CD14-positive monocyte (primary cell): ENCODE measurements at regions not wholly inside any gene's neighbourhood (a gene's known extent, or its start where the extent isn't known, plus 50 kb on each side); places are given as distances from the start of the nearest gene placed in this dataset.
"Not testable (repeated sequence)": the region's sequence is repeated elsewhere in the genome, so short reads cannot be mapped to it uniquely, and the experiment has no call there.

ENCODE experiments used
- DNase-seq, 3 donors: peaks; one replicate each; pipeline ENCODE4 v3.0.0-alpha.2; 2011 to 2022
- H2AFZ ChIP-seq: 2 replicates; pipeline ENCODE4 v1.6.0; 2012; ENCODE audit warnings: mild to moderate bottlenecking, low read depth, low read length, inconsistent platforms; ENCODE audit not compliant: insufficient read depth, poor library complexity, severe bottlenecking
- H3K27ac ChIP-seq, 2 donors: 1 replicate in 1 of 2; 2 replicates in 1 of 2; pipeline ENCODE4 v1.5.1; 2012 to 2013; ENCODE audit warnings: low read length in 2 of 2, control low read depth in 1 of 2, inconsistent platforms in 1 of 2, low read depth in 1 of 2, mild to moderate bottlenecking in 1 of 2
- H3K27me3 ChIP-seq, 2 donors: one replicate each; pipeline versions ENCODE4 v1.6.0 to v1.6.1; 2011 to 2013; ENCODE audit warnings: low read length in 2 of 2; ENCODE audit not compliant: control insufficient read depth in 2 of 2, insufficient read depth in 2 of 2
- H3K36me3 ChIP-seq, 2 donors: replicated peaks in 1 of 2; 1 replicate in 1 of 2; 2 replicates in 1 of 2; pipeline versions ENCODE4 v1.5.1 to v1.6.1; 2012 to 2013; ENCODE audit warnings: low read length in 2 of 2, control low read depth in 1 of 2, inconsistent platforms in 1 of 2, mild to moderate bottlenecking in 1 of 2; ENCODE audit not compliant: insufficient read depth in 2 of 2, control insufficient read depth in 1 of 2
- H3K4me1 ChIP-seq, 2 donors: 1 replicate in 1 of 2; 2 replicates in 1 of 2; pipeline versions ENCODE4 v1.5.1 to v1.6.1; 2012 to 2013; ENCODE audit warnings: low read length in 2 of 2, control low read depth in 1 of 2, inconsistent platforms in 1 of 2, mild to moderate bottlenecking in 1 of 2, moderate library complexity in 1 of 2; ENCODE audit not compliant: insufficient read depth in 2 of 2, control insufficient read depth in 1 of 2
- H3K4me2 ChIP-seq: replicated peaks from 2 replicates; pipeline ENCODE3; 2012; ENCODE audit warnings: low read length, moderate library complexity, mild to moderate bottlenecking; ENCODE audit not compliant: poor library complexity, severe bottlenecking; ENCODE audit errors: extremely low read depth
- H3K4me3 ChIP-seq, 3 experiments: fragments of 200-600 bp in 1 of 3; sonication (generic) in 1 of 3; replicated peaks in 1 of 3; 1 replicate in 2 of 3; 2 replicates in 1 of 3; pipeline ENCODE4 v1.5.1; 2011 to 2013; ENCODE audit warnings: low read length in 3 of 3, mild to moderate bottlenecking in 3 of 3, control low read depth in 2 of 3, low read depth in 2 of 3, inconsistent platforms in 1 of 3, moderate library complexity in 1 of 3
- H3K79me2 ChIP-seq: 2 replicates; pipeline ENCODE4 v1.6.0; 2012; ENCODE audit warnings: mild to moderate bottlenecking, control low read depth, inconsistent platforms, low read length, moderate library complexity; ENCODE audit not compliant: insufficient read depth
- H3K9ac ChIP-seq: 2 replicates; pipeline ENCODE4 v1.6.0; 2017; ENCODE audit warnings: low read length, mild to moderate bottlenecking; ENCODE audit not compliant: insufficient read depth, poor library complexity, severe bottlenecking
- H3K9me3 ChIP-seq, 2 donors: replicated peaks in 1 of 2; 1 replicate in 1 of 2; 2 replicates in 1 of 2; pipeline versions ENCODE4 v1.5.1 to v1.6.1; 2012 to 2013; ENCODE audit warnings: low read length in 2 of 2, control low read depth in 1 of 2; ENCODE audit not compliant: control insufficient read depth in 1 of 2, insufficient read depth in 1 of 2
- H4K20me1 ChIP-seq: 2 replicates; pipeline ENCODE4 v1.6.0; 2012; ENCODE audit warnings: mild to moderate bottlenecking, low read length, control low read depth, moderate library complexity; ENCODE audit not compliant: insufficient read depth
- H3K27ac Mint-ChIP-seq, 7 donors: one replicate each; pipeline ENCODE4 v1.8.0; 2020; ENCODE audit warnings: mild to moderate bottlenecking in 7 of 7, mixed read lengths in 7 of 7, moderate library complexity in 6 of 7, inconsistent platforms in 2 of 7
- H3K27me3 Mint-ChIP-seq, 3 donors: one replicate each; pipeline ENCODE4 v1.8.0; 2021 to 2022; ENCODE audit warnings: low read depth in 3 of 3, mild to moderate bottlenecking in 3 of 3, mixed read lengths in 3 of 3, moderate library complexity in 3 of 3, inconsistent platforms in 1 of 3
- H3K36me3 Mint-ChIP-seq, 2 donors: one replicate each; pipeline ENCODE4 v1.8.0; 2020; ENCODE audit warnings: mixed read lengths in 2 of 2, inconsistent platforms in 1 of 2, mild to moderate bottlenecking in 1 of 2
- H3K4me1 Mint-ChIP-seq: one replicate; pipeline ENCODE4 v1.8.0; 2020; ENCODE audit warnings: mild to moderate bottlenecking, mixed read lengths
- H3K4me3 Mint-ChIP-seq, 2 donors: one replicate each; pipeline ENCODE4 v1.8.0; 2020; ENCODE audit warnings: mild to moderate bottlenecking in 2 of 2, mixed read lengths in 2 of 2, moderate library complexity in 1 of 2
- H3K9me3 Mint-ChIP-seq, 7 donors: one replicate each; pipeline ENCODE4 v1.8.0; 2020 to 2022; ENCODE audit warnings: mixed read lengths in 7 of 7, mild to moderate bottlenecking in 6 of 7, moderate library complexity in 6 of 7, inconsistent platforms in 2 of 7
- WGBS: methylation state at CpG from one replicate; pipeline ENCODE4 v1.1.5; 2013; ENCODE audit warnings: missing lambda C conversion rate; ENCODE audit not compliant: insufficient coverage; 5-methylcytosine and 5-hydroxymethylcytosine counted together
- intact Hi-C, 2 donors: fragments of 100-400 bp; cut with micrococcal nuclease; formaldehyde crosslinking; loops; one replicate each; pipeline versions ENCODE4 v1.15.0 to v1.15.1; 2023
- TF ChIP-seq, protein P1 (sequence below): fragments of 200-600 bp; IDR thresholded peaks from one replicate; pipeline ENCODE4 v1.8.0; 2022; ENCODE audit warnings: antibody characterized with exemption, mild to moderate bottlenecking

DNA sequence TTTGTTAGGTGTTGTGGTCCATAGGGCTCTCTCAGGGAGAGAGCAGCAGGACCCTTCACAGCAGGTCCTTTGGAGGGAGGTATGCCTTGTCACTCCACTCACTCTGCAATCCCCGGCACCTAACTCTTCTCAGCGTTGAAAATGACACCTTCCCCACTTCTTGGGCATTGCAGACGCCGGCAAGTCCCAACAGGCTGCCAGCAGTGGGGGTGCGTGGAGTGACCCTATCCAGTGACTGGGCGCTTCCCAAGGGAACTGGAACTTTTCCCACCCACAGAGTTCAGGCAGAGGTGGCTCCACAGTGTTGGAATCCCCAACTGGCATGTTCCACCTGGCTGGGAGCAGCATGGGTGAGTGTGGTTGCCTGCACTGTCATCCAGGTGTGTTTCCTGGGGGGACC, 705.1 kb upstream of the FRG1 start:
- H4K20me1 ChIP-seq = no peaks in the 10 kb centered on the region
- intact Hi-C loops = no loop called here
- Mint-ChIP-seq H3K4me1 (no peaks in the 10 kb centered on the region), H3K27me3 (peaks cover 0 to 3% (median 0%) of the 10 kb centered on the region in 3 donors), H3K9me3 (peaks cover 7 to 21% (median 14%) of the 10 kb centered on the region in 7 donors), H3K36me3 (no peaks in the 10 kb centered on the region), H3K4me3 (no peak overlapping the region), H3K27ac (no peak overlapping the region)
- no peak overlapping the region for H3K4me2 ChIP-seq
- H3K36me3 ChIP-seq = no peaks in the 10 kb centered on the region
- TF ChIP-seq, protein P1, sequence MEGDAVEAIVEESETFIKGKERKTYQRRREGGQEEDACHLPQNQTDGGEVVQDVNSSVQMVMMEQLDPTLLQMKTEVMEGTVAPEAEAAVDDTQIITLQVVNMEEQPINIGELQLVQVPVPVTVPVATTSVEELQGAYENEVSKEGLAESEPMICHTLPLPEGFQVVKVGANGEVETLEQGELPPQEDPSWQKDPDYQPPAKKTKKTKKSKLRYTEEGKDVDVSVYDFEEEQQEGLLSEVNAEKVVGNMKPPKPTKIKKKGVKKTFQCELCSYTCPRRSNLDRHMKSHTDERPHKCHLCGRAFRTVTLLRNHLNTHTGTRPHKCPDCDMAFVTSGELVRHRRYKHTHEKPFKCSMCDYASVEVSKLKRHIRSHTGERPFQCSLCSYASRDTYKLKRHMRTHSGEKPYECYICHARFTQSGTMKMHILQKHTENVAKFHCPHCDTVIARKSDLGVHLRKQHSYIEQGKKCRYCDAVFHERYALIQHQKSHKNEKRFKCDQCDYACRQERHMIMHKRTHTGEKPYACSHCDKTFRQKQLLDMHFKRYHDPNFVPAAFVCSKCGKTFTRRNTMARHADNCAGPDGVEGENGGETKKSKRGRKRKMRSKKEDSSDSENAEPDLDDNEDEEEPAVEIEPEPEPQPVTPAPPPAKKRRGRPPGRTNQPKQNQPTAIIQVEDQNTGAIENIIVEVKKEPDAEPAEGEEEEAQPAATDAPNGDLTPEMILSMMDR = no peak
- 90% methylated on average over 5 of the region's 6 CpGs for WGBS
- no peak for DNase-seq
- H3K4me3 ChIP-seq = no peak overlapping the region
- H2AFZ ChIP-seq = no peak overlapping the region
- no peaks in the 10 kb centered on the region for H3K27me3 ChIP-seq
- H3K9me3 ChIP-seq = peaks cover 18 to 26% of the 10 kb centered on the region in 2 donors
- no peaks in the 10 kb centered on the region for H3K4me1 ChIP-seq
- H3K79me2 ChIP-seq = no peaks in the 10 kb centered on the region
- H3K9ac ChIP-seq = no peak overlapping the region
- no peak overlapping the region for H3K27ac ChIP-seq

DNA sequence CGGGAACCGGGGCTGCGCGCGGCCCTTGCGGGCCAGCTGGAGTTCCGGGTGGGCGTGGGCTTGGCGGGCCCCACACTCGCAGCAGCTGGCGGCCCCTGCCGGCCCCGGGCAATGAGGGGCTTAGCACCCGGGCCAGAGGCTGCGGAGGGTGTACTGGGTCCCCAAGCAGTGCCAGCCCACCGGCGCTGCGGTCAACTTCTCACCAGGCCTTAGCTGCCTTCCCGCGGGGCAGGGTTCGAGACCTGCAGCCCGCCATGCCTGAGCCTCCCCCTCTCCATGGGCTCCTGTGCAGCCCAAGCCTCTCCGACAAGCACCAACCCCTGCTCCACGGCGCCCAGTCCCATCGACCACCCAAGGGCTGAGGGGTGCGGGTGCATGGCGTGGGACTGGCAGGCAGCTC, 704.4 kb upstream of the FRG1 start:
- H3K9me3 ChIP-seq = peaks cover 18 to 26% of the 10 kb centered on the region in 2 donors
- H3K36me3 Mint-ChIP-seq, H3K4me3 ChIP-seq, H3K79me2 ChIP-seq, H3K27me3 Mint-ChIP-seq, H3K9ac ChIP-seq, H3K4me3 Mint-ChIP-seq, H2AFZ ChIP-seq, H3K4me1 Mint-ChIP-seq, H3K4me1 ChIP-seq, H3K36me3 ChIP-seq, H3K27ac Mint-ChIP-seq, H3K27ac ChIP-seq, DNase-seq, intact Hi-C loops, H4K20me1 ChIP-seq, H3K27me3 ChIP-seq, H3K4me2 ChIP-seq: not testable (repeated sequence)
- H3K9me3 Mint-ChIP-seq = peaks cover 7 to 21% (median 14%) of the 10 kb centered on the region in 7 donors
- WGBS = 96% methylated on average over 18 of the region's 28 CpGs
